GM19395 (cell line): ENCODE measurements at regions not wholly inside any gene's neighbourhood (a gene's known extent, or its start where the extent isn't known, plus 50 kb on each side); places are given as distances from the start of the nearest gene placed in this dataset.
"Not testable (repeated sequence)": the region's sequence is repeated elsewhere in the genome, so short reads cannot be mapped to it uniquely, and the experiment has no call there.

Experiments used
- ATAC-seq: cut with Tn5 transposase; IDR thresholded peaks from one replicate; pipeline ENCODE4 v1.9.1; 2021; ENCODE audit warnings: mild to moderate bottlenecking, moderate library complexity; ENCODE audit not compliant: unreplicated experiment

- no peak for ATAC-seq
These were observed 123.7 kb upstream of the KIF26B start for GRCh38 chr1:245031041-245031440.

- ATAC-seq = no peak
These were observed 128.5 kb upstream of the KIF26B start for GRCh38 chr1:245026247-245026646.

GRCh38 chr1:245025525-245025924, 129.3 kb upstream of the KIF26B start:
- ATAC-seq = no peak

GRCh38 chr1:245023222-245023621, 131.6 kb upstream of the KIF26B start:
- no peak for ATAC-seq

- no peak for ATAC-seq
These were observed 134.8 kb upstream of the KIF26B start for GRCh38 chr1:245019910-245020486.

- ATAC-seq = no peak
These were observed 138.1 kb upstream of the KIF26B start for GRCh38 chr1:245016700-245017099.

GRCh38 chr1:245015031-245015430, 139.8 kb upstream of the KIF26B start:
- ATAC-seq = no peak

GRCh38 chr1:245014247-245015029, 140.3 kb upstream of the KIF26B start:
- no peak for ATAC-seq

- no peak for ATAC-seq
These were observed 144.7 kb upstream of the KIF26B start for GRCh38 chr1:245010018-245010614.

GRCh38 chr1:245008761-245009160, 144.4 kb upstream of the HNRNPU start:
- no peak for ATAC-seq

- ATAC-seq = no peak
These were observed 143.5 kb upstream of the HNRNPU start for GRCh38 chr1:245007852-245008251.

- ATAC-seq = no peak
These were observed 138.9 kb upstream of the HNRNPU start for GRCh38 chr1:245003246-245003645.

GRCh38 chr1:245001252-245001651, 136.9 kb upstream of the HNRNPU start:
- ATAC-seq = no peak

GRCh38 chr1:245000872-245001188, 136.5 kb upstream of the HNRNPU start:
- ATAC-seq = no peak

- not testable (repeated sequence) for ATAC-seq
These were observed 135.3 kb upstream of the HNRNPU start for GRCh38 chr1:244999644-245000043.

- no peak for ATAC-seq
These were observed 134.5 kb upstream of the HNRNPU start for GRCh38 chr1:244998717-244999346.

- no peak for ATAC-seq
These were observed 131.5 kb upstream of the HNRNPU start for GRCh38 chr1:244995602-244996400.

- ATAC-seq = no peak
These were observed 128.5 kb upstream of the HNRNPU start for GRCh38 chr1:244992833-244993232.

GRCh38 chr1:244989813-244990212, 125.5 kb upstream of the HNRNPU start:
- ATAC-seq = no peak

GRCh38 chr1:244988521-244988920, 124.2 kb upstream of the HNRNPU start:
- ATAC-seq = no peak

GRCh38 chr1:244980605-244981004, 116.3 kb upstream of the HNRNPU start:
- no peak for ATAC-seq
